Testis (tissue), 2 donors: ENCODE measurements at regions not wholly inside any gene's neighbourhood (a gene's known extent, or its start where the extent isn't known, plus 50 kb on each side); places are given as distances from the start of the nearest gene placed in this dataset.

ENCODE experiments used
- DNase-seq: peaks from one replicate; pipeline ENCODE4 v3.0.0-alpha.2; 2019
- H3K27ac ChIP-seq, 2 donors: fragments of 200-600 bp; sonication (generic); one replicate each; pipeline ENCODE4 v1.5.1; 2019
- H3K27me3 ChIP-seq: fragments of 200-600 bp; sonication (generic); one replicate; pipeline ENCODE4 v1.5.1; 2019
- H3K36me3 ChIP-seq: fragments of 200-600 bp; sonication (generic); one replicate; pipeline ENCODE4 v1.5.1; 2017; ENCODE audit warnings: low read depth; ENCODE audit errors: missing control alignments
- H3K4me1 ChIP-seq: fragments of 200-600 bp; sonication (generic); one replicate; pipeline ENCODE4 v1.5.1; 2019
- H3K4me3 ChIP-seq, 2 donors: fragments of 200-600 bp; sonication (generic); one replicate each; pipeline ENCODE4 v1.5.1; 2017 to 2019
- H3K9me3 ChIP-seq: fragments of 200-600 bp; sonication (generic); one replicate; pipeline ENCODE4 v1.5.1; 2017
- POLR2A ChIP-seq: fragments of 450-650 bp; IDR thresholded peaks from one replicate; pipeline ENCODE4 v1.6.1; 2017; ENCODE audit warnings: antibody characterized with exemption, mild to moderate bottlenecking, moderate library complexity
- WGBS, 2 donors: methylation state at CpG; one replicate each; pipeline ENCODE4 v1.1.5; 2018; 5-methylcytosine and 5-hydroxymethylcytosine counted together
- intact Hi-C: fragments of 100-400 bp; cut with DNase I; formaldehyde crosslinking; loops from one replicate; pipeline ENCODE4 v1.15.1; 2023; ENCODE audit warnings: low total_unique reads
- TF ChIP-seq, protein P1 (sequence below), 3 experiments: fragments of 450-650 bp in 2 of 3; fragments of 200-600 bp in 1 of 3; sonication (generic) in 1 of 3; IDR thresholded peaks; one replicate each; pipeline ENCODE4 v1.5.1; 2016 to 2019; ENCODE audit warnings: antibody characterized with exemption in 3 of 3, mild to moderate bottlenecking in 2 of 3, moderate library complexity in 1 of 3

GRCh38 chr11:92916299-92916698, 53.2 kb upstream of the MTNR1B start:
- no peak overlapping the region for H3K4me3 ChIP-seq
- no peaks in the 10 kb centered on the region for H3K4me1 ChIP-seq
- no peaks in the 10 kb centered on the region for H3K9me3 ChIP-seq
- WGBS, 2 donors: 68 to 69% methylated on average over 4 of the region's 4 CpGs
- no peak for TF ChIP-seq POLR2A
- TF ChIP-seq, protein P1, sequence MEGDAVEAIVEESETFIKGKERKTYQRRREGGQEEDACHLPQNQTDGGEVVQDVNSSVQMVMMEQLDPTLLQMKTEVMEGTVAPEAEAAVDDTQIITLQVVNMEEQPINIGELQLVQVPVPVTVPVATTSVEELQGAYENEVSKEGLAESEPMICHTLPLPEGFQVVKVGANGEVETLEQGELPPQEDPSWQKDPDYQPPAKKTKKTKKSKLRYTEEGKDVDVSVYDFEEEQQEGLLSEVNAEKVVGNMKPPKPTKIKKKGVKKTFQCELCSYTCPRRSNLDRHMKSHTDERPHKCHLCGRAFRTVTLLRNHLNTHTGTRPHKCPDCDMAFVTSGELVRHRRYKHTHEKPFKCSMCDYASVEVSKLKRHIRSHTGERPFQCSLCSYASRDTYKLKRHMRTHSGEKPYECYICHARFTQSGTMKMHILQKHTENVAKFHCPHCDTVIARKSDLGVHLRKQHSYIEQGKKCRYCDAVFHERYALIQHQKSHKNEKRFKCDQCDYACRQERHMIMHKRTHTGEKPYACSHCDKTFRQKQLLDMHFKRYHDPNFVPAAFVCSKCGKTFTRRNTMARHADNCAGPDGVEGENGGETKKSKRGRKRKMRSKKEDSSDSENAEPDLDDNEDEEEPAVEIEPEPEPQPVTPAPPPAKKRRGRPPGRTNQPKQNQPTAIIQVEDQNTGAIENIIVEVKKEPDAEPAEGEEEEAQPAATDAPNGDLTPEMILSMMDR (IDR thresholded peaks at IDR 0.05): no peak
- no peaks in the 10 kb centered on the region for H3K27me3 ChIP-seq
- no peak overlapping the region for H3K27ac ChIP-seq
- no peak for DNase-seq
- intact Hi-C loops: no loop called here
- H3K36me3 ChIP-seq: no peaks in the 10 kb centered on the region

GRCh38 chr11:92917927-92918326, 51.5 kb upstream of the MTNR1B start:
- Histone ChIP-seq H3K4me1 (no peaks in the 10 kb centered on the region), H3K4me3 (no peak overlapping the region), H3K36me3 (no peaks in the 10 kb centered on the region), H3K27ac (no peak overlapping the region), H3K9me3 (no peaks in the 10 kb centered on the region), H3K27me3 (no peaks in the 10 kb centered on the region)
- intact Hi-C loops: no loop called here
- 69 to 83% methylated on average over 1 of the region's 1 CpG for WGBS, 2 donors
- TF ChIP-seq, protein P1 (IDR thresholded peaks at IDR 0.05): no peak
- no peak for TF ChIP-seq POLR2A
- DNase-seq: no peak

GRCh38 chr11:92919048-92919447, 50.4 kb upstream of the MTNR1B start:
- H3K27me3 ChIP-seq: no peaks in the 10 kb centered on the region
- TF ChIP-seq POLR2A: no peak
- TF ChIP-seq, protein P1 (IDR thresholded peaks at IDR 0.05): no peak

More at GRCh38 chr11:92919048-92919447, 50.4 kb upstream of the MTNR1B start:
- Histone ChIP-seq H3K9me3 (no peaks in the 10 kb centered on the region), H3K4me3 (no peak overlapping the region), H3K27ac (no peak overlapping the region), H3K36me3 (no peaks in the 10 kb centered on the region), H3K4me1 (no peaks in the 10 kb centered on the region)
- intact Hi-C loops: no loop called here
- no peak for DNase-seq
